ENCODE measurements at regions not wholly inside any gene's neighbourhood (a gene's known extent, or its start where the extent isn't known, plus 50 kb on each side); places are given as distances from the start of the nearest gene placed in this dataset.

GRCh38 chr6:15716889-15717288, 54.1 kb upstream of the DTNBP1 start:
- DNase-seq = no peak

GRCh38 chr6:15715851-15716250, 53.0 kb upstream of the DTNBP1 start:
- DNase-seq = no peak

- no peak for DNase-seq
Observed at GRCh38 chr6:15715060-15715459, 52.2 kb upstream of the DTNBP1 start.

GRCh38 chr6:15714658-15715057, 51.8 kb upstream of the DTNBP1 start:
- DNase-seq = no peak

GRCh38 chr6:15713325-15713724, 50.5 kb upstream of the DTNBP1 start:
- DNase-seq = no peak

- DNase-seq = no peak
Observed at GRCh38 chr6:15712797-15713196, 50.0 kb upstream of the DTNBP1 start.
